Middle frontal gyrus (tissue), 1 donor: ENCODE measurements at regions not wholly inside any gene's neighbourhood (a gene's known extent, or its start where the extent isn't known, plus 50 kb on each side); places are given as distances from the start of the nearest gene placed in this dataset.
"Not testable (repeated sequence)": the region's sequence is repeated elsewhere in the genome, so short reads cannot be mapped to it uniquely, and the experiment has no call there.

Experiments used
- DNase-seq: peaks from one replicate; pipeline ENCODE4 v3.0.0-alpha.2; 2015; ENCODE audit warnings: low spot score; ENCODE audit errors: extremely low spot score

GRCh38 chr12:23066095-23066494 is 441.1 kb downstream of the ETNK1 start:
- no peak for DNase-seq

- DNase-seq: no peak
Measured at GRCh38 chr12:23083267-23083666, 458.3 kb downstream of the ETNK1 start.

- DNase-seq: no peak
Measured at GRCh38 chr12:23084236-23084995, 459.4 kb downstream of the ETNK1 start.

- DNase-seq: no peak
Measured at GRCh38 chr12:23088594-23088993, 463.6 kb downstream of the ETNK1 start.

- DNase-seq: no peak
Measured at GRCh38 chr12:23093488-23093887, 468.5 kb downstream of the ETNK1 start.

GRCh38 chr12:23096321-23096720 is 471.4 kb downstream of the ETNK1 start:
- no peak for DNase-seq

- no peak for DNase-seq
Measured at GRCh38 chr12:23098110-23098509, 473.1 kb downstream of the ETNK1 start.

GRCh38 chr12:23098517-23098916 is 473.5 kb downstream of the ETNK1 start:
- DNase-seq: no peak

GRCh38 chr12:23099104-23099503 is 474.1 kb downstream of the ETNK1 start:
- DNase-seq: no peak

GRCh38 chr12:23099604-23100003 is 474.6 kb downstream of the ETNK1 start:
- DNase-seq: no peak

GRCh38 chr12:23108957-23109356 is 484.0 kb downstream of the ETNK1 start:
- DNase-seq: no peak

GRCh38 chr12:23113781-23114180 is 488.8 kb downstream of the ETNK1 start:
- no peak for DNase-seq

- no peak for DNase-seq
Measured at GRCh38 chr12:23115984-23116383, 491.0 kb downstream of the ETNK1 start.

- DNase-seq: no peak
Measured at GRCh38 chr12:23126794-23127193, 501.8 kb downstream of the ETNK1 start.

GRCh38 chr12:23127701-23128100 is 502.7 kb downstream of the ETNK1 start:
- DNase-seq: no peak

GRCh38 chr12:23128462-23128861 is 503.5 kb downstream of the ETNK1 start:
- no peak for DNase-seq

GRCh38 chr12:23132357-23132756 is 507.4 kb downstream of the ETNK1 start:
- DNase-seq: no peak

- no peak for DNase-seq
Measured at GRCh38 chr12:23133471-23133870, 508.5 kb downstream of the ETNK1 start.

- DNase-seq: no peak
Measured at GRCh38 chr12:23139026-23139425, 514.1 kb downstream of the ETNK1 start.

- no peak for DNase-seq
Measured at GRCh38 chr12:23140710-23141109, 515.7 kb downstream of the ETNK1 start.

- no peak for DNase-seq
Measured at GRCh38 chr12:23141335-23141734, 516.4 kb downstream of the ETNK1 start.

- DNase-seq: not testable (repeated sequence)
Measured at GRCh38 chr12:23146070-23146469, 521.1 kb downstream of the ETNK1 start.

- no peak for DNase-seq
Measured at GRCh38 chr12:23168459-23168858, 543.5 kb downstream of the ETNK1 start.
